CD4-positive, alpha-beta T cell treated with Interleukin-4 for 1 hour (primary cell): ENCODE measurements at regions not wholly inside any gene's neighbourhood (a gene's known extent, or its start where the extent isn't known, plus 50 kb on each side); places are given as distances from the start of the nearest gene placed in this dataset.
A peak's percentile ranks its signal among the peaks of the same experiment; 100 is the strongest.
"Not testable (repeated sequence)": the region's sequence is repeated elsewhere in the genome, so short reads cannot be mapped to it uniquely, and the experiment has no call there.

Experiments used
- DNase-seq, 2 donors: peaks; one replicate each; pipeline ENCODE4 v3.0.0-alpha.2; 2020 to 2022

DNA sequence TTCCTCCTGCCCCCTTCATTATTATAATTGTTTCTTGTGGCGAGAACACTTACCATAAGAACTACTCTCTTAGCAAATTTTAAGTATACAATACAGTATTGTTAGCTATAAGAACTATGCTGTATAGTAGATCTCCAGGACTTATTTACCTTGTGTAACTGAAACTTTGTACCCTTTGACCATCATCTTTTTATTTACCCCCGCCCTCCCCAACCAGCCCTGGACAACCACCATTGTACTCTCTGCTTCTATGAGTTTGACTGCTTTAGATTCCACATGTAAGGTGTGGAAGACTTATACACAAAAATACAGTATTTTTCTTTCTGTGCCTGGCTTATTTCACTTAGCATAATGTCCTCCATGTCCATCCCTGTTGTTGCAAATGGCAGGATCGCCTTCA, 161.1 kb downstream of the PHF8 start:
- no peak for DNase-seq

DNA sequence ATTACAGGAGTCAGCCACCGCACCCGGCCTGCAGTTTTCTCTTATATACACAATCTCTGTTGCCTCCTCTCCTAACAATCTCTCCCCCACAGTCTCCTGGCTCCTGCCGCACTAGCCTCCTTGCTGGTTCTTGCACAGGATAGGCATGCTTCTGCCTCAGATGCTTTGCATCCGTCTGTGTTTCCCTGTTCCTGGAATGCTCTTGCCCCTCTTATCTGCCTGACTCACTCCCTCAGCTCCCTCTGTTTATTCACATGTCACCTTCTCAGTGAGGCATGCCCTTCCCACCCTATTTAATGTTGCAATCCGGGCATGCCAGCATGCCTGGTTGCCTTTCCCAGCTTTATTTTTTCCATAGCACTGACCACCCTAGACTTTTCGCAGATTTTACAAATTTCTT, 161.9 kb downstream of the PHF8 start:
- DNase-seq, result no peak

GRCh38 chrX:53880786-53881185, 163.5 kb downstream of the PHF8 start:
- DNase-seq, result not testable (repeated sequence)

DNA sequence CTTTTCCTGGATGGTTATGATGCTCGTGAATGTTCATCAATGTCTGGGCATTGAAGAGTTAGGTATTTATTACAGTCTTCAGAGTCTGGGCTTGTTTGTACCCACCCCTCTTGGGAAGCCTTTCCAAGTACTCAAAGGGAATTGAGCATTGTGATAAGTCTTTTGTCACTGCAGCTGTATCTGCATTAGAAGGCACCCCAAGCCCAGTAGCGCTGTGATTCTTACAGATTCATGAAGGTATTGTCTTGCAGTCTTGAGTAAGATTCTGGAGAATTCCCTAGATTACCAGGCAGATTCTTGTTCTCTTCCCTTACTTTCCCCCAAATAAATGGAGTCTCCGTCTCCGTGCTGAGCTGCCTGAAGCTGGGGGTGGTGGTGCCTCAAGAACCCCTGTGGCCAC, 173.4 kb upstream of the HUWE1 start:
- DNase-seq, result no peak

- peak; percentile 44 to 61 for DNase-seq
These were observed 145.4 kb upstream of the HUWE1 start for GRCh38 chrX:53831662-53832635.

DNA sequence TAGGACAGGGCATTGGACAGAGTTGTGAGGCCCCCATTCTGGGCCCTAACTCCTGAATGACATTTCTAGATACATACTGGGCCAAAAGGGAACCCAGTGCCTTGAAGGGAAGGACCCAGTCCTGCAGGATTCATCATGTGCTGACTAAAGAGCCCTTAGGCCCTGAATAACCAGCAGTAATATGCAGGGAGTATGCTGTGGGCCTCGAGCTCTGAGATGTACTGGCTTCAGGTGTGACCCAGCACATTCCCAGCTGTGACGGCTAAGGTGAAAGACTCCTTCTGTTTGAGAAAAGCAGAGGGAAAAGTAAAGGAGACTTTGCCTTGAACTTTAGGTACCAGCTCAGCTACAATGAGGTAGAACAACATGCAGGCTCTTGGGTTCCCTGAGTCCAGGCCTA, 138.2 kb upstream of the HUWE1 start:
- no peak for DNase-seq

GRCh38 chrX:53818115-53818514, 131.6 kb upstream of the HUWE1 start:
- not testable (repeated sequence) for DNase-seq

- DNase-seq, result no peak
These were observed 131.0 kb upstream of the HUWE1 start for GRCh38 chrX:53817548-53817947.

DNA sequence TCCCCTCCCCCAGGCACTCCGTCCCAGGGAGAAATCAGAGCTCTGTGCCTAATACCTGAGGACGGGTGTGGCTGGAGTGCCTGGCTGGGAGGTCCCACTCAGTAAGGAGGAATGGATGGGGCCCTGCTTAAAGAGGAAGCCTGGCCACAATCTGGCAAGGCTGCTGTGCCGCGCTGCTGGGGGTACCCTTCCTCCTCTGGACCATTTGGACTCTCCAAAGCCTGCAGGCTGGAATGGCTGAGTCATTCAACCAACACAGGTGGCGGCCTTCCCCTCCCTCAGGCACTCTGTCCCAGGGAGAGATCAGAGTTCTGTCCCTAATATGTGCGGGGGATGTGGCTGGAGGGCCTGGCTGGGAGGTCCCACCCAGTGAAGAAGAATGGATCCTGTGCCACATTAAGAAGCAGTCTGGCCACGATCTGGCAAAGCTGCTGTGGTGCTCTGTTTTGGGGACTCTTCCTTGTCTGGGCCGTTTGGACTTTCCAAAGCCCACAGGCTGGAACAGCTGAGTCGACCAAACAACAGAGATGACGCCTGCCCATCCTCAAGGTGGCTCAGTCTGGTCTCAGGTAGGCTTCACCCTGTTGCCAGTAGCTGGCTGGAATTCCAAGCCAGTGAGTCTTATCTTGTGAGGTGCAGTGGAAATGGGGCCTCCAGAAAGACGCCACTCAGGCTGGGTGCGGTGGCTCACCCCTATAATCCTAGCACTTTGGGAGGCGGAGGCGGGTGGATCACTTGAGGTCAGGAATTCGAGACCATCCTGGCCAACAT, 127.3 kb upstream of the HUWE1 start:
- no peak for DNase-seq

GRCh38 chrX:53798281-53798680, 111.8 kb upstream of the HUWE1 start:
- peak in 1 of 2 donors; percentile 1 for DNase-seq

DNA sequence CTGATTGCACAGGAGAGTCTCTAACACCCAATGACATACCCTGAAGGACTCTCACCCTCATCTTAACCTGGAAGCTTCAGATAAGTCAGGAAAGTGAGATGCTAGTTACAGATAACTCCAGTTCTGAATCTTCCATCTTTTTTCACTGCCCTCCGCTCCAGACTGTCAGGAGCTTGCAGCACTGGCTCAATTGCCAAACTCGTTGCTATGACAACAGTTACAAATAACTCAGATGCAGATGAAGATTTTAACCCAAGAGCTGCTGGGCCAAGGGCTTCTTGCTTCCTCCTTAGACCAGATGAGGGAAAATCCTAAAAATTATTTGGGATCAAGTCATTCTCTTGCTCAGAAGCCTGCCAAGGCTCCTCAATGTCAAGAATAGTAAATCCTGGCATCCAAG, 109.1 kb upstream of the HUWE1 start:
- no peak for DNase-seq

- no peak for DNase-seq
These were observed 107.7 kb upstream of the HUWE1 start for GRCh38 chrX:53794181-53794580.

DNA sequence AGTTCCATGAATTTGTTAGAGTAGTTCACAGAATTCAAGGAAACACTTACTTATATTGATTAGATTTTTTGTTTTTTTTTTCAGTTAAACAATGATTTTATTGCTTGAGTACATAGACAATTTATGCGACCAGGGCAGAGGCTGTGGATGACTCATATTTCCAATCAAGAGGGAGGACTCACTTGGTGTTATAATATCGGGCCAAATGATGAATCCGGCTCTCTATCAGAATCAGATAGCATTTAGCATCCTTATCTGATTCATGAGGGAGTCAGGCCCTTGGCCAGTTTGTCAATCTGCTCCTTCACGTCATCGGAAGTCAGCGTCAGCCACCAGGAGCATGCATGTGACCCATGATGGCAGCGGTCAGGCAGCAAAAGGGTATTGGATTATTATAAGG, 82.3 kb upstream of the HUWE1 start:
- no peak for DNase-seq

DNA sequence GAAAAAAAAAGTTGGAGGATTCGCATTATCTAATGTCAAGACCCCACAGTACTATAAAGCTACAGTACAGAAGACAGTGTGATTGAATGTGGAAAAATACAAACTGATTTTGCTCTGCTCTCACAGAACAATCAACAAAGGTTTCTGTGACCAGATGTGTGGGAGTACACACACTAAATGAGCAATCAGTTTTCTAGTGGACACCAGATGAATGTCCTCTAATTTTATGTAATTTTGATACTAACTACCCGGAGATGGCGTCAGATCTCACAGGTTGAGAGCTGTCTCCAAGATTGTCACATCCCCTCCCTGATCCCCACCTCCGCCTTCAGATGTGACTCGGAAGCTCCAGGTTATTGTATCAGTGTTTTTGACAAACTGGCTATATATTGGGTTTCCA, 81.9 kb upstream of the HUWE1 start:
- no peak for DNase-seq

DNA sequence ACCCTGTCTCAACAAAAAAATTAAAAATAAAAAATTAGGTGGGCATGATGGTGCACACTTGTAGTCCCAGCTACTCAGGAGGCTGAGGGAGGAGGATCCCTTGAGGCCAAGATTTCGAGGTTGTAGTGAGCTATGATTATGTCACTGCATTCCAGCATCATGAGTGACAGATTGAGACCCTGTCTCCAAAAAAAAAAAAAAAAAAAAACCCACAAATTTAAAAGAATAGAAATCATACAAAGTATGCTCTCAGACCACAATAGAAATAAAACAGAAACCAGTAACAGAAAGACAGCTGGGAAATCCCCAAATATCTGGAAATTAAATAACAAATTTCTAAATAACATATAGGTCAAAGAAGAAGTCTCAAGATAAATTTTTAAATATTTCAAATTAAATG, 81.0 kb upstream of the HUWE1 start:
- DNase-seq, result no peak

DNA sequence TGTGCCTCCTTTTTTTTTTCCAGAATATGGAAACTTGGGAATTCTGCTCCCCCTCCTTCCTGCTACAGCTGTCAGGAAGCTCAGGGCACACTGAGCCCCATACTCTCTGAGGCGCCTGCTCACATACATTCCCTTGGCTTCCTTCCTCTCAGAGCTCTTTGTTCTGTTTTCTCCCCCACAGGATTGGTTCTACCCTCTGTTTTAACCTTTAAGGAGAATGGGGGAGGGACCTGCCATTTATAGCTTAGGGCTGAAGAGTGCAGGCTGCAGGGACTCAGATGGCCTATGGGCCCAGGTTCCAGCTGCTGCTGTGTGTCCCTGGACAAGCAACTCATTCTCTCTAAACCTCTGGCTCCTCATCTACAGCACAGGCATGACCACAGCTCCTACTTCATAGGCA, 70.7 kb upstream of the HUWE1 start:
- DNase-seq, result not testable (repeated sequence)

DNA sequence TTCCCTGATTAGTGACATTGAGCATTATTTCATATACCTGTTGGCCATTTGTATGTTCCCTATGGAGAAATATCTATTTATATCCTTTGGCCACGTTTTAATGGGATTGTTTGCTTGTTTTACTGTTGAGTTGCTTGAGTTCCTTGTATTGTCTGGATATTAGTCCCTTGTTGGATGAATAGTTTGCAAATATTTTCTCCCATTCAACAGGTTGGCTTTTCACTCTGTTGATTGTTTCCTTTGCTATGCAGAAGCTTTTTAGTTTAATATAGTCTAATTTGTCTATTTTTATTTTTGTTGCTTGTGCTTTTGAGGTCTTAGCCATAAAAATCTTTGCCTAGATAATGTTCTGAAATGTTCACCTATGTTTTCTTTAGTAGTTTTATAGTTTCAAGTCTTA, 60.2 kb upstream of the HUWE1 start:
- DNase-seq, result no peak

DNA sequence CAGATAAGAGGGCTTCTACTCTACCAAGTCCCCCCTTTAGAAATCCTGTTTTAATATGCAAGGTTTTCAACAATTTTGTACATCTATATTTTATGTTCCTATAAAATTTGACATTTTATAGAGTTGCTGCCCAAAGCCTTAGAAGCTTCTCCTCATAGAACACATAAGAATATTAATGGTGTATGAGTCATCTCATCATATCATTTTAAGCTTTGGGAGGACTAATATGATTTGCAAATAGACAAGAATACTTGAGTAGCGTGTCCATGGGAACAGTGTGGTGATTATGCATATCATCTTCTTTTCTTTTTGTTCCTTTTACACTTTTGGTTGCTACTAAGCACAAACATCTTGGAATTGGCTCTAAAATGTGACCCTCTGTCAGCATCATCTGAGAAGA, 56.7 kb upstream of the HUWE1 start:
- DNase-seq, result no peak

GRCh38 chrX:53738370-53738906, 51.9 kb upstream of the HUWE1 start:
- no peak for DNase-seq
